SH-SY5Y (cell line): ENCODE measurements at regions not wholly inside any gene's neighbourhood (a gene's known extent, or its start where the extent isn't known, plus 50 kb on each side); places are given as distances from the start of the nearest gene placed in this dataset.
A peak's percentile ranks its signal among the peaks of the same experiment; 100 is the strongest.

Experiments used
- GATA2 ChIP-seq: IDR thresholded peaks from 2 replicates; pipeline ENCODE4 v1.6.1; 2011; ENCODE audit warnings: mild to moderate bottlenecking, low read depth, low read length
- GATA3 ChIP-seq: IDR thresholded peaks from 2 replicates; pipeline ENCODE4 v1.6.1; 2011; ENCODE audit warnings: low read depth, mild to moderate bottlenecking, low read length, moderate library complexity

DNA sequence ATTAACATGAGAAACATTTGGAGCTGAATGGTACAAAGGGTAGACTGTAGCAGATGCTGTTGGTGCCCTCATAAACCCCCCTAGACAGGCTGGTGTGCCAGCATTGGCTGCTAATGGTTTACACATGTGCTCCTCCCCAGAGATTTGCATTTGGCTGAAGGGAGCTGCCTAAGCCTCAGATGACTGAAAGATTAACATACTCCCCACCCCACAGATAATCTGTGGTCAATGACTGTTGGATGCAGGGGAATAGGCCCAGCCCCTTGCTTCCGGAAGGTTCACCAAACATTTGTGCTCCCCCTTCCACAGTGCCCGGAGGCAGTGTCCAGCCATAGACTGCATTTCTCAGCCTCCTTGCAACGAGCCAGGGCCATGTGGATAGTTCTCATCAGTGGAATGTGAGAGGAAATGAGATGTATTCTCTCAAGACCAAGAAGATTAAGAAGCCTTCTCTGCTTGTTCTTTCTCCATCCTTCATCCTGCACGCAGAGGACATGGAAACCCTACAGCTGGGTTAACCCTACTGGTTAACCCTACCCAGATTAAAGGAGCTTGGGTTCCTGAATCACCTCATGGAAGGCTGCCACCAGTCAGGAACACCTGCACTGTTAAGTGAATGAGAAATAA is 79.6 kb downstream of the PHAX start:
- TF ChIP-seq GATA3 (no peak), GATA2 (peak; percentile 60; the same call in 1 of the 2 replicates)
